GM12873 (cell line): ENCODE measurements at regions not wholly inside any gene's neighbourhood (a gene's known extent, or its start where the extent isn't known, plus 50 kb on each side); places are given as distances from the start of the nearest gene placed in this dataset.

Experiments used
- TF ChIP-seq, protein P1 (sequence below): IDR thresholded peaks from 2 replicates; pipeline ENCODE4 v1.5.1; 2012; ENCODE audit warnings: low read depth, mild to moderate bottlenecking, moderate library complexity, low read length, control low read depth; ENCODE audit not compliant: insufficient read depth; ENCODE audit errors: missing control alignments

DNA sequence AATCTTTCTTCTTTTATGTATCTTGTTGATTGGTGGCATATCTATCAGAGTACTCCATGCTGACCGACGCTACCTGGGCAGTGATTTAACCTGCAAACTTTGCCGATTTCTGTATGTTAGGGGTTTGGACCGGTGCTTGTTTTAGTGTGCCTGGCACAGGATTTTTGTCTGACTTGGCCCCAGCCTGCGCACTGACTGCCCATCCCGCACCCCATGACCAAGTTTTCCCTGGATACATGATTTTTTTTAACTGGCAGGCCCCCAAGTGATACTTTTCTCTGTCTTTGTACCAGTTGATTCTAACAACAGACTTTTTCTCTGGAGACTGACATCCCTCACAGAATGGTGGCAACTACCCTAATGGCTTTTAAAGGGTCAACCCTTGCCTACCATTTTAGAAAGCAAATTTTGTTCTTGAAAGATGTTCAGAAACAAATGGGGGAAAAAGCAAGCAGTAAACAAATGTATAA is 69.0 kb upstream of the C1QTNF9B start:
- TF ChIP-seq, protein P1, sequence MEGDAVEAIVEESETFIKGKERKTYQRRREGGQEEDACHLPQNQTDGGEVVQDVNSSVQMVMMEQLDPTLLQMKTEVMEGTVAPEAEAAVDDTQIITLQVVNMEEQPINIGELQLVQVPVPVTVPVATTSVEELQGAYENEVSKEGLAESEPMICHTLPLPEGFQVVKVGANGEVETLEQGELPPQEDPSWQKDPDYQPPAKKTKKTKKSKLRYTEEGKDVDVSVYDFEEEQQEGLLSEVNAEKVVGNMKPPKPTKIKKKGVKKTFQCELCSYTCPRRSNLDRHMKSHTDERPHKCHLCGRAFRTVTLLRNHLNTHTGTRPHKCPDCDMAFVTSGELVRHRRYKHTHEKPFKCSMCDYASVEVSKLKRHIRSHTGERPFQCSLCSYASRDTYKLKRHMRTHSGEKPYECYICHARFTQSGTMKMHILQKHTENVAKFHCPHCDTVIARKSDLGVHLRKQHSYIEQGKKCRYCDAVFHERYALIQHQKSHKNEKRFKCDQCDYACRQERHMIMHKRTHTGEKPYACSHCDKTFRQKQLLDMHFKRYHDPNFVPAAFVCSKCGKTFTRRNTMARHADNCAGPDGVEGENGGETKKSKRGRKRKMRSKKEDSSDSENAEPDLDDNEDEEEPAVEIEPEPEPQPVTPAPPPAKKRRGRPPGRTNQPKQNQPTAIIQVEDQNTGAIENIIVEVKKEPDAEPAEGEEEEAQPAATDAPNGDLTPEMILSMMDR, result no peak

DNA sequence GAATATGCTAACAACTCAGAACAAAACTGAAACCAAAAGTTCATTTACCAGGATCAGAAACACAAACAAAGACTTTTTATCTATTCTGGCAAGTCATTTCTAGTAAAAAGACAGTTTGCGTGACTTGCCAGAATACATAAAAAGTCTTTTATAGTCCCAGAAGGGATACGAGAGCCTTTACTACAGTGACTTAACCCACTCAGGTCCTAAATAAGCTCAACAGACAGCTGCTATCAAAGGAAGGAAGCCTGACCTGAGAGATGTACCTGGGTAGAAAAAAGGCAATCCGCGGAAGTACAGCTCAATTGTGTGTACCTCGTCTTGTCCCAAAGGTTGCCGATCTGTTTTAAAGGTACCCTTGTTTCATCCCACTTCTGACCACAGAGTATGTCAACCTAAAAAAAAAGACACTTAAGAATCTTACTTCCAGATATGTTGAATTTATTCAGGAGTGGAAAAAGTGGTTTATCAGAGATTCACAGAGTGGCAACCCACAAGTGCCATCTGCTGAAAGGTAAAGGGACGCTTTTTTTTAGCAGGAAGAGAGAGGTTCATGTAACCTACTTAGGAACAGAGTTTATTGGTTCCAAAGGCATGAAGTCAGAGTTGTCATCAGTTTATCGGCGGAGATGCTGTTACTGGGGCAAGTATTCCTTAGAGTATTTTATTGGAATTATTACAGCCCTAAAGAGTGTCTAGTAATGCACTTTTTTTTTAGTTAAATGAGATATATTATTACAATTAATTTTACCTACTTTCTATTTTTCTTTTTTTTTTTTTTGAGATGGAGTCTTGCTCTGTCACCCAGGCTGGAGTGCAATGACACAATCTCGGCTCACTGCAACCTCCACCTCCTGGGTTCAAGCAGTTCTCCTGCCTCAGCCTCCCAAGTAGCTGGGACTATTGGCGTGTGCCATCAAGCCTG is 69.7 kb upstream of the C1QTNF9B start:
- TF ChIP-seq, protein P1, result no peak

DNA sequence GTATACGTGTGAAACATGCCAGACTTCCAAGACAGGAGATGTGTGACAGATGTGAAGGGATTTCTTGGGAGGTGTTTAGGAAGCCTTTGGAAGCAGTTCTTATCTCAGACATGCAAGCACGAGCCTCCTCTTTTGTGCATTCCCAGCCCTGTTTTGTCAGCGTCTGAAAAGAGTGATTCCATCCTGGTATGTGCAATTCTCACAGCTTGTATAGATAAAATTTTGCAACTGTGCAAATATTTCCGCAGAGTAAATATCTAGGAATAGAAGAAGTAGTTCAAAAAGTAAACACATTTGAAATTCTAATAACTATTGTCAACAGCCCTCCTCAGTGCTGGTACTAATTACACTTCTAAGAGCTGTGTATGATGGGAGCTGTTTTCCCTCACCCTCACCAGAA is 72.3 kb upstream of the C1QTNF9B start:
- TF ChIP-seq, protein P1, result no peak

DNA sequence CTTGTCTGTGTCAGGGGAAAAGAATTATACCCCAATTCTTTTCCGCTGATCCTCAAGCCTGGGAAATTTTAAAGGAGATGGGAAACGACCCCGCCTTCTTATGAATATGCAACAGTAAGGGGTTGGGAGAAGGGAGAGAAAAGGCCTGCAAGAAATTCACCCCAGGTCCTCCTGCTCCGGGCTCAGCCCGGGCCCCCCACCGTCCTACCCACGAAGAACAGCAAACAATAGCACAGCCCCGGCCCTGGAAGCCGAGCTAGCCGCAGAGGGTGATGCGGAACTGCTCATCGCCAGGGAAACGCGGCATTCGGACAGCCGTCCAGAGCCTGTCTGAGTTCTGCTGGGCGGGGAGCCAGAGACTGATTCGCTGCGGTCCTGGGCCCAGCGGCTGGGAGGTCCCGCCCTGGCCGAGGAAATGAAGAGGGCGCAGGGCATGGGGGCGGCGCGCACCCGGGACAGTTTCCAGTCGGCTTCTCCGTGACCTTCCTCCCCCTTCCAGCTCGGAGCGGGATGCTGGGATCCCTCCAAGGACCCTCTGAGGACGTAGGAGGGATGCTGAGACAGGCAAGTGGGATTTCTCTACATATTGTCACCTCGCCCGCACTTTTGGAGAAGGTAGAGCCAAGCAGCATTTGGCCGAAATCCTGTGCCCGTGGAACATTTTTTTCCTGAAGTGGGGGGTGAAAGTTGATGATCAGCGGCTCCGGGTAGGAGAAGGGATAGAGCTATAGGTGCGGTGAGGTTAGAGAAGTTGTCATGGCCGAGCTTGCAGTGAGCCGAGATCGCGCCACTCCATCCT is 82.3 kb upstream of the C1QTNF9B start:
- TF ChIP-seq, protein P1, result no peak

DNA sequence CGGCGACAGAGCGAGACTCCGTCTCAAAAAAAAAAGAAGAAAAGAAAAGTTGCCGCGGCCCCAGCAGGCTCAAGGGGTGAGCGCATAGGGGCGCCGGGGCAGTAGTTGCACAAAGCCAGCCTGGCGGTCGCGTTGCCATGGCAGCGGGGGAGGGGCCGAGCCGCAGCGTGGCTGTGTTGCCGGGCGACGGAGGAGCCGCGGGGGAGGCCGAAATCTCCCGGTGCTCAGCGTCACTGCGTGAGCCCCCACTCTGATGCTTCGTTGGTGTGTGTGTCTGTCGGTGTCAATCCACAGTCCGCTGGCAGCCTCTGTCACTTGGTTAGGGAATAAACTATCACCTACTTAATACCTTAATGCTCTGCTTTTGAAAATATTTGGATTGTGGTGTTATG is 82.9 kb upstream of the C1QTNF9B start:
- TF ChIP-seq, protein P1, result no peak

DNA sequence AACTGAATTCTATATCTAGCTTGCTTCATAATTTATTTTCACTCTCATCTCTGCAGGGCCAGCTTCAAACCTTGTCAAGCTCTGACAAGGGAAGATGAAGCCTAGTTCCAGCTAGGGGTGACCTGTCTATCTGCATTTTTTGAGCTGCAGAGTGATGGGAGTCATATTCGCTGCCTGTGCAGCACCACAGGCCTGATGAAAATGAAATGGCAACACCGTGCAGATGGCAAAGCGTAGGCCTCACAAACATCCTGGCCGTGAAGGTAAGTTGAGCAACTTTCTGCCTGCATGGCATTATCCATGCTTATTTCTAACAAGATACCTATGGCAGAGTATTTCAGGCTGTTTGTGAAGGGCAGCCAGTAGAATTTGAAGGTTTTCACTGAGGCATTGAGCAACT is 86.4 kb upstream of the C1QTNF9B start:
- TF ChIP-seq, protein P1, result no peak

DNA sequence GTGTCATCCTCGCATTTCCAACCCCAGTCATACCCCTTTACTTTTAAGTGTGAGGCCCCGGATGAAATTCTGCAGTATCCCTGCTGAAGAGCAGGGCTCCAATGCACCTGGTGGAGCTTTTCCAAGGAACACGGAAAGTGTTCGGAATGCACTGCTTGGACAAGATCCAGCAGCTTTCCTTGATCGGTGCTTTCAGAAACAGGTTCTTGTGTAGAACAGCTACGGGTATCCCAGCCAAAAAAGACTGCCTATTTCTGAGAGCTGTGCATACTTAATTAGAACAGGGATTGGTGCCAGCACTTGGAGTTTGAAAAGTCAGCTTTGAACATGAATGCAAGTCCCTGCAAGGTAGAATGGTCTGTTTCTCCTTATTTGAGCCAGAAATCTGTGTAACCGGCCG is 87.2 kb upstream of the C1QTNF9B start:
- TF ChIP-seq, protein P1, result no peak
